GM12878 (cell line): ENCODE measurements at regions not wholly inside any gene's neighbourhood (a gene's known extent, or its start where the extent isn't known, plus 50 kb on each side); places are given as distances from the start of the nearest gene placed in this dataset.

Source experiments
- ATAC-seq: fragments of 200-7000 bp; cut with Tn5 transposase; 3 replicates; pipeline ENCODE4 v1.9.1; 2020; ENCODE audit warnings: mild to moderate bottlenecking, moderate library complexity
- BruUV-seq: library from RNA; stranded (reverse); fragments of 400-500 nt; replicated peaks from 2 replicates; lab custom pipeline; 2021; lab: Mats Ljungman, UMichigan
- CTCF ChIA-PET: fragments of 300-600 bp; sonication (Branson Sonifier 250); formaldehyde crosslinking; extraction: SDS; loops from one replicate; lab custom pipeline; 2021; ENCODE audit warnings: inconsistent platforms; lab: Yijun Ruan, JAX
- POLR2A ChIA-PET: fragments of 350-600 bp; formaldehyde crosslinking; extraction: SDS; loops from one replicate; lab custom pipeline; 2021; ENCODE audit warnings: inconsistent platforms; lab: Charles Lee
- RAD21 ChIA-PET: fragments of 300-600 bp; sonication (Branson Sonifier 250); formaldehyde crosslinking; loops from one replicate; lab custom pipeline; 2023; ENCODE audit warnings: antibody characterized with exemption; ENCODE audit not compliant: unreplicated experiment; lab: Charles Lee
- SMC1A ChIA-PET: fragments of 300-600 bp; sonication (Branson Sonifier 250); formaldehyde crosslinking; loops from one replicate; lab custom pipeline; 2023; ENCODE audit not compliant: unreplicated experiment, uncharacterized antibody; lab: Charles Lee
- DNase-seq: peaks from one replicate; pipeline ENCODE4 v3.0.0-alpha.2; 2011; ENCODE audit warnings: low read depth, low spot score
- FAIRE-seq: peaks from 3 replicates; lab custom pipeline; 2011; peaks lifted over from hg19 to GRCh38; lab: Jason Lieb, UNC
- H2AFZ ChIP-seq: 2 replicates; pipeline ENCODE4 v1.6.0; 2011; ENCODE audit warnings: low read depth, low read length, control low read depth; ENCODE audit not compliant: control insufficient read depth
- H3K27ac ChIP-seq: 2 replicates; pipeline ENCODE4 v1.5.1; 2011; ENCODE audit warnings: control low read depth; ENCODE audit not compliant: control insufficient read depth, insufficient read depth
- H3K27me3 ChIP-seq, 2 experiments: replicated peaks in 1 of 2; 2 replicates each; pipeline versions ENCODE4 v1.6.0 to v1.6.1; 2011; ENCODE audit warnings: low read length in 1 of 2; ENCODE audit not compliant: control insufficient read depth in 2 of 2, insufficient read depth in 2 of 2
- H3K36me3 ChIP-seq, 2 experiments: 2 replicates each; pipeline ENCODE4 v1.5.1; 2011; ENCODE audit warnings: low read length in 1 of 2; ENCODE audit not compliant: control insufficient read depth in 2 of 2, insufficient read depth in 2 of 2
- H3K4me1 ChIP-seq: 2 replicates; pipeline ENCODE4 v1.6.1; 2011; ENCODE audit warnings: mild to moderate bottlenecking, low read length, moderate library complexity, mixed read lengths; ENCODE audit not compliant: control insufficient read depth, insufficient read depth
- H3K4me2 ChIP-seq: 2 replicates; pipeline ENCODE4 v1.6.0; 2011; ENCODE audit warnings: control low read depth; ENCODE audit not compliant: control insufficient read depth, insufficient read depth
- H3K4me3 ChIP-seq: fragments of 200-600 bp; sonication (generic); 2 replicates; pipeline ENCODE4 v1.5.1; 2016
- H3K79me2 ChIP-seq: 2 replicates; pipeline ENCODE4 v1.6.0; 2011; ENCODE audit warnings: low read length; ENCODE audit not compliant: control insufficient read depth, insufficient read depth
- H3K9ac ChIP-seq: 2 replicates; pipeline ENCODE4 v1.8.0; 2011; ENCODE audit warnings: low read length, control low read depth, mixed read lengths; ENCODE audit not compliant: control insufficient read depth, insufficient read depth
- H3K9me3 ChIP-seq: replicated peaks from 3 replicates; pipeline ENCODE4 v1.5.1; 2011; ENCODE audit warnings: mild to moderate bottlenecking, low read length; ENCODE audit not compliant: control insufficient read depth, insufficient read depth
- H4K20me1 ChIP-seq: 2 replicates; pipeline ENCODE4 v1.6.0; 2011; ENCODE audit not compliant: control insufficient read depth, insufficient read depth
- CHD2 ChIP-seq: IDR thresholded peaks from 2 replicates; pipeline ENCODE4 v1.6.1; 2011; ENCODE audit warnings: low read depth, low read length, improper control_type of control experiment, borderline replicate concordance
- FOS ChIP-seq: IDR thresholded peaks from 3 replicates; pipeline ENCODE4 v1.6.1; 2011; ENCODE audit warnings: borderline replicate concordance; ENCODE audit not compliant: insufficient read length; ENCODE audit errors: extremely low read depth
- FOXK2 ChIP-seq: fragments of 450-650 bp; IDR thresholded peaks from 2 replicates; pipeline ENCODE4 v1.6.1; 2017; ENCODE audit warnings: mild to moderate bottlenecking, moderate library complexity
- FOXM1 ChIP-seq: IDR thresholded peaks from 2 replicates; pipeline ENCODE4 v1.6.1; 2012; ENCODE audit warnings: low read depth, mild to moderate bottlenecking, inconsistent platforms, low read length, moderate library complexity
- MLLT1 ChIP-seq: fragments of 450-650 bp; IDR thresholded peaks from 2 replicates; pipeline ENCODE4 v1.6.1; 2016; ENCODE audit warnings: mild to moderate bottlenecking
- NFYA ChIP-seq: IDR thresholded peaks from 2 replicates; pipeline ENCODE4 v1.6.1; 2011; ENCODE audit warnings: low read depth, mild to moderate bottlenecking, low read length, improper control_type of control experiment, borderline replicate concordance
- PAX5 ChIP-seq: IDR thresholded peaks from 2 replicates; pipeline ENCODE4 v1.6.1; 2011; ENCODE audit warnings: low read depth, low read length, borderline replicate concordance
- PKNOX1 ChIP-seq: fragments of 450-650 bp; IDR thresholded peaks from 2 replicates; pipeline ENCODE4 v1.6.1; 2016; ENCODE audit warnings: mild to moderate bottlenecking
- POLR2AphosphoS2 ChIP-seq: IDR thresholded peaks from 2 replicates; pipeline ENCODE4 v1.6.1; 2011; ENCODE audit warnings: low read depth, mild to moderate bottlenecking, low read length, improper control_type of control experiment, moderate library complexity
- RAD51 ChIP-seq: fragments of 450-650 bp; IDR thresholded peaks from 2 replicates; pipeline ENCODE4 v1.6.1; 2016; ENCODE audit warnings: moderate library complexity, mild to moderate bottlenecking, inconsistent platforms
- SIN3A ChIP-seq: IDR thresholded peaks from 2 replicates; pipeline ENCODE4 v1.6.1; 2012; ENCODE audit warnings: low read depth, low read length, improper control_type of control experiment
- SP1 ChIP-seq: IDR thresholded peaks from one replicate; pipeline ENCODE4 v1.6.1; 2011; ENCODE audit warnings: low read depth, low read length
- SUPT20H ChIP-seq: IDR thresholded peaks from 2 replicates; pipeline ENCODE4 v1.6.1; 2011; ENCODE audit warnings: low read depth, mild to moderate bottlenecking, low read length, moderate library complexity, borderline replicate concordance; ENCODE audit not compliant: control insufficient read depth
- SUZ12 ChIP-seq: fragments of 200-600 bp; sonication (generic); IDR thresholded peaks from one replicate; pipeline ENCODE4 v1.6.1; 2018; ENCODE audit warnings: antibody characterized with exemption, mild to moderate bottlenecking; ENCODE audit not compliant: unreplicated experiment
- TBL1XR1 ChIP-seq: IDR thresholded peaks from 2 replicates; pipeline ENCODE4 v1.6.1; 2012; ENCODE audit warnings: low read depth, low read length, improper control_type of control experiment
- ZNF217 ChIP-seq: fragments of 450-650 bp; IDR thresholded peaks from 2 replicates; pipeline ENCODE4 v1.6.1; 2017; ENCODE audit warnings: antibody characterized with exemption, mild to moderate bottlenecking
- ZNF622 ChIP-seq: fragments of 450-650 bp; IDR thresholded peaks from 2 replicates; pipeline ENCODE4 v1.6.1; 2017; ENCODE audit warnings: mild to moderate bottlenecking, inconsistent platforms
- WGBS: methylation state at CpG from one replicate; pipeline ENCODE4 v1.1.6; 2016; ENCODE audit warnings: low lambda C conversion rate; ENCODE audit not compliant: insufficient replicate concordance, insufficient coverage; ENCODE audit errors: missing lambda C conversion rate; 5-methylcytosine and 5-hydroxymethylcytosine counted together
- in situ Hi-C: fragments of 300-500 bp; cut with MboI; formaldehyde crosslinking; loops from 9 replicates; pipeline ENCODE4 v1.14.3; 2018; ENCODE audit warnings: mixed read lengths
- intact Hi-C: fragments of 100-400 bp; cut with micrococcal nuclease; formaldehyde crosslinking; loops from one replicate; pipeline ENCODE4 v1.14.2; 2022; ENCODE audit not compliant: unreplicated experiment
- TF ChIP-seq, protein P1 (sequence below): fragments of 450-650 bp; conservative IDR thresholded peaks from 2 replicates; pipeline ENCODE4 v1.6.1; 2017; ENCODE audit warnings: mild to moderate bottlenecking, moderate library complexity

DNA sequence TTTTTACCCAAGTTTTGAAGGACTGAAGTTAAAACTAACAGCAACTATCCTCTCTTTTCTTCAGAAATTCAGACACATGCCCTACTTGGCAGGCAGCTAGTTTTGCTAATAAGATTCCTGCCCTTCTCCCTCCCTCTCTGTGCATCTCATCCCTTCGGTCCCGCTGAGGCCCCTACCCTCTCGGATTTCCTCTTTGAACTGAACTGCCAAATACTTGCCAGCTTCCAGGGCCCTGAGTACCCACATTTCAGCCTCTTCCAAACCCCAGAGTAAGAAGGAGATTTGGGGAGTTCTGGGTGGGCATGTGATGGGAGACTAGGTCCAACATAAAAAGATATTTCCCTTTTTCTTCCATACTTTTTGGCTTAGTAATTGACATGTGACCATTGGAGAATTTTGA is 116.5 kb upstream of the JUN start:
- SMC1A ChIA-PET: interaction anchor here (1.0 to 2.6 kb wide), 7 partner anchors 8 to 797 kb away, joined by 3 to 9 read pairs (median 4); no protein-coding TSS in a partner anchor
- no peaks in the 10 kb centered on the region for H3K79me2 ChIP-seq
- RAD21 ChIA-PET: interaction anchor here (1.1 to 1.4 kb wide), 3 partner anchors 47 to 68 kb away, joined by 3 to 8 read pairs (median 3); no protein-coding TSS in a partner anchor
- H2AFZ ChIP-seq: no peak overlapping the region
- in situ Hi-C loops (no loop called here), intact Hi-C loops (loop anchor here (5.0 kb wide), 2 partner anchors 107 to 122 kb away; no protein-coding TSS in a partner anchor)
- no peak overlapping the region for H3K27ac ChIP-seq
- no peak overlapping the region for H3K4me2 ChIP-seq
- no peak for FAIRE-seq
- no peak for ATAC-seq
- no peak for DNase-seq
- H3K4me1 ChIP-seq: peaks cover 9% of the 10 kb centered on the region; the same call in 1 of the 2 replicates
- no peak overlapping the region for H3K4me3 ChIP-seq
- H3K9ac ChIP-seq: no peak overlapping the region
- BruUV-seq: no TSS peak
- 83% methylated on average over 3 of the region's 3 CpGs for WGBS
- CTCF ChIA-PET: interaction anchor here (0.8 to 1.8 kb wide), 4 partner anchors 10 to 172 kb away, joined by 3 to 5 read pairs (median 3); no protein-coding TSS in a partner anchor
- no peaks in the 10 kb centered on the region for H3K27me3 ChIP-seq
- no peaks in the 10 kb centered on the region for H3K9me3 ChIP-seq
- POLR2A ChIA-PET: interaction anchor here (0.6 kb wide), 1 partner anchor 278 kb away, joined by 8 read pairs; no protein-coding TSS in a partner anchor
- no peaks in the 10 kb centered on the region for H3K36me3 ChIP-seq
- H4K20me1 ChIP-seq: no peaks in the 10 kb centered on the region
- no peak for TF ChIP-seq ZNF622
- TF ChIP-seq SIN3A: no peak
- TF ChIP-seq, protein P1, sequence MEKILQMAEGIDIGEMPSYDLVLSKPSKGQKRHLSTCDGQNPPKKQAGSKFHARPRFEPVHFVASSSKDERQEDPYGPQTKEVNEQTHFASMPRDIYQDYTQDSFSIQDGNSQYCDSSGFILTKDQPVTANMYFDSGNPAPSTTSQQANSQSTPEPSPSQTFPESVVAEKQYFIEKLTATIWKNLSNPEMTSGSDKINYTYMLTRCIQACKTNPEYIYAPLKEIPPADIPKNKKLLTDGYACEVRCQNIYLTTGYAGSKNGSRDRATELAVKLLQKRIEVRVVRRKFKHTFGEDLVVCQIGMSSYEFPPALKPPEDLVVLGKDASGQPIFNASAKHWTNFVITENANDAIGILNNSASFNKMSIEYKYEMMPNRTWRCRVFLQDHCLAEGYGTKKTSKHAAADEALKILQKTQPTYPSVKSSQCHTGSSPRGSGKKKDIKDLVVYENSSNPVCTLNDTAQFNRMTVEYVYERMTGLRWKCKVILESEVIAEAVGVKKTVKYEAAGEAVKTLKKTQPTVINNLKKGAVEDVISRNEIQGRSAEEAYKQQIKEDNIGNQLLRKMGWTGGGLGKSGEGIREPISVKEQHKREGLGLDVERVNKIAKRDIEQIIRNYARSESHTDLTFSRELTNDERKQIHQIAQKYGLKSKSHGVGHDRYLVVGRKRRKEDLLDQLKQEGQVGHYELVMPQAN: no peak
- TF ChIP-seq NFYA: no peak
- TF ChIP-seq PAX5: no peak
- TF ChIP-seq SUZ12: no peak
- no peak for TF ChIP-seq SP1
- no peak for TF ChIP-seq RAD51
- no peak for TF ChIP-seq FOXM1
- no peak for TF ChIP-seq FOS
- no peak for TF ChIP-seq PKNOX1
- TF ChIP-seq FOXK2: no peak
- TF ChIP-seq MLLT1: no peak
- TF ChIP-seq TBL1XR1: no peak
- no peak for TF ChIP-seq SUPT20H
- TF ChIP-seq POLR2AphosphoS2: no peak
- no peak for TF ChIP-seq ZNF217
- TF ChIP-seq CHD2: no peak
